Hypothalamus (tissue), 51 donors: ENCODE measurements at regions not wholly inside any gene's neighbourhood (a gene's known extent, or its start where the extent isn't known, plus 50 kb on each side); places are given as distances from the start of the nearest gene placed in this dataset.

Source experiments
- DNase-seq, 51 donors: peaks; one replicate each; lab custom pipeline; 2025; lab: John Stamatoyannopoulos, UW

GRCh38 chr18:55121397-55122170 is 162.3 kb upstream of the CCDC68 start:
- no peak for DNase-seq

GRCh38 chr18:55120896-55121295 is 161.6 kb upstream of the CCDC68 start:
- DNase-seq = no peak

GRCh38 chr18:55119434-55119833 is 160.2 kb upstream of the CCDC68 start:
- no peak for DNase-seq

GRCh38 chr18:55119016-55119415 is 159.8 kb upstream of the CCDC68 start:
- DNase-seq = no peak

DNA sequence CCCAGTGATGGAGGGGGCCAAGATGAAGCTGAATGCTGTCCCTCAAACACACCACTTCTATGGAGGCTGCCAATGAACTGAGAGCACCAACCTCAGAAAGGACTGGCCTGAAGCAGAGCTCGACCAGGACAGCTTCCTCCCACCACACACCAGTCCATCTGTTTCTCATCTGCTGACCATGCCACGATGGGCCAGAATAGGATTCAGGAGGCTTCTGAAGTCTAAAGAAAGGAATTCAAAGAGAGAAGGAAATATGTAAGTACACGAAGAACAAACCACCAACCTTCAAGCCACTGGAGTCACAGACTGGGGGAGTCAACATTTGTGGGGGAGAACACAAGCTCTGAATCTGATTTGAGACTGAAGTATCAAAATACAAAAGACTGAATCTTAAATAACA is 157.6 kb upstream of the CCDC68 start:
- no peak for DNase-seq

DNA sequence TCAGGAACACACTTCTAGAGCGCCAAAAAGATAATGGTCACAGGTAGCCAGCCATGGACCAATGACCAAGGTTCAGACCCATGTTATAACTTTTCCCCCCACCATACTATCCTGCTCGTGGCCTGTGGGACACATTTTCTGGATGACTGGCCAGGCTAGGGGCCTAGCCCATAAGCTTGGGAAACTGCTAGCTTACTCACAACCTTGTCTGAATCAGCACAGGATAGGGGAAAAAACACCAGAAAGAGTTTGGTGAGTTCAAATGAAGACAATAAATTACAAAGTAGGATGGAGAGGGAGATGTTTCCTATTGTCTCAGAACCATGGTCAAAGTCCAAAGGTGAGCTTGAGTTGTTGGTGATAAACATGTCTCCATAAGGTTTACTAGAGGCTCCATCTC is 156.3 kb upstream of the CCDC68 start:
- no peak for DNase-seq

DNA sequence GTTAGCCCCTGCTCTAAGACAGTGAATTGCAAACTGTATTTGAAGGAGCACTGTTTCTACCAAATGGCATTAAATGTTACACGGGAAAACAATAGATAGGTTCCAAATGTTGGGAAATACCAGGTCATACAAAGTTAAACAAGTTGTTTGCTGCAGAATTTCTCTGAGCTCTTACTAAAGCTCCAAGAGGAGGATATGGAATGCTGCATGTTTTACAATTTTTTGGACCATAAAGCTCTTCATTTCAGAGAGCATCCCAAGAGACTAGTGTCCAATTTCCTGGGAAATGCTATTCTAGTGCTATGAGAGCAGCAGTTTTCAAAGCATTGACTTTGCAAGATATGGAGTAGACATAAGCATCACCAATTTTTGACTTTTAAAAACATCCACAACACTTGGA is 155.6 kb upstream of the CCDC68 start:
- DNase-seq = no peak

DNA sequence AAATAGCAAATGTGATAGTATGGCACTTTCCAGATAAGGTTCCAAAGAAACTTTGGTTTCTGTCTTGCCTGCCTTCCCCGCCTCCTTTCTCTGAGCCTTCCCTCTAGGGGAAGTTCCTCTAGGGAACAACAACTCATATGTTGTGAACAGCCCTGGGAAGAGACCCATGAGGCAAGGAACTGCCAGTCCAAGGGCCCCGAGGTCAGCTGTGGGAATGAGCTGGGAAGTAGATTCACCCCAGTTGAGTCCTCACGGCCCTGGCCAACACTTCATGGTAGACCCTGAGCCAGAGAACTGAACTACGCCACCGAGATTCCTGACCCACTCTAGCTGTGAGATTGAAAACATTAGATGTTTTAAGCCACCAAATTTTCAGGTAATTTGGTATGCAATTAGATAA is 154.5 kb upstream of the CCDC68 start:
- no peak for DNase-seq

- DNase-seq = no peak
These were observed 152.0 kb upstream of the CCDC68 start for GRCh38 chr18:55111271-55111670.

GRCh38 chr18:55110436-55110835 is 151.2 kb upstream of the CCDC68 start:
- no peak for DNase-seq

GRCh38 chr18:55109818-55110414 is 150.7 kb upstream of the CCDC68 start:
- no peak for DNase-seq

- no peak for DNase-seq
These were observed 147.6 kb upstream of the CCDC68 start for GRCh38 chr18:55106906-55107305.

DNA sequence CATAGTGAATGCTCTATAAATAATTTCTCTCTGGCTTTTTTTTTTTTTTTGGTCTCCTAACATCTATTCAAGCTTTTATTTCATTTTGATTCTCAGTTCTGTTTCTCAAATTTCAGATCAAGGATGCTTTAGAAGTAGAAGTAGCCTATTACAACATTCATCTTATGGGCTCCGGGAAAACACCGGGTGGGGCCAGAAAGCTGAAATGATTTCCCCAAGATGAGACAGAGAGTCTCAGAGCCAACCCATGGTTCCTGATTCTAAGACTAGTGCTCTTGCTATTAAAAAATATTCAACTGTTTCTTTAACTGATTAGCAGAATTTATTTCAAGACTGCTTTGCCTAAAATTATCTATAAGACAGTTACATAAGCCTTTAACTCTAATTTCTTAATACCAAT is 147.2 kb upstream of the CCDC68 start:
- no peak for DNase-seq

DNA sequence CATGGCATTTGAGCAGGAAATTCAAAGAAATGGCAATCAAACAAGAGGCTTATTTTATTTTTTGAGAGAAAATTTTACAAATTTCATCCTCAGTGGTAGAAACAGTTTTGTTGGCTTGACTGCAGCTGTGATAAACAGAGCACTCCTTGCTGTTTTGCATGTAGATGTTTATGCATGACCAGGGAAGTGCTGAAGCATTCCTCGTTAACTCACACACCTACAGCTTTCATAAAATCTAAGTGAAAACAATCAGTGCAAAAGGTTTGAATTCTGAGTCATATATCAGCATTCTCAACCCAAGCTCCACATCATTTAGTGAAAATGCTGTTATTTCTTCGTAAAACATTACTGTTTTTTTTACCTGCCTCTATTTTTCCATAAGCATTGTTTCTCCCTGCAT is 146.6 kb upstream of the CCDC68 start:
- DNase-seq = no peak

DNA sequence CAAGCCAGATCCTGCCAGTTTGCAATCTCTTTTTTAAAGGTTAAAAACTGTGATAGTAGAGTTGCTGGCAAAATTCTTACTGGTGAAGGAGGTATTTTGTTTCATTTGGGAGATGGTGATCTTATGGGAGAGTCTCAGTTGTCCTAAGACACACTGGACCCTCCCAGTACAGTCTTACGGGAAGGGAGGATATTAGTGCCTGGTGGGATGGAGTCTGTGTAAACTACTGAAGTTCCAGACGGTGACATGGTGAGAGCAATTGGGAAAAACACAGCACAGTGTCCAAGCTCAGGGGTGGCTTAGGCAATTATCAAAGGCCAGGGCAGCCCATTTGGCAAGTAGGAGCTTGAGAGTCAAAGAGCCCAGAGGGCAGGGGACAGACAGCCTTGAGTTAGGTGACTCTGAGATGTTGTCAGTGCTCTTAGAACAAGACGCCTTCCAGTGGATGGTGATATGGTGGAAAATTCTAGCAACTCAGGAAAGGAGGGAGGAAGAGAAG is 143.7 kb upstream of the CCDC68 start:
- DNase-seq = no peak

DNA sequence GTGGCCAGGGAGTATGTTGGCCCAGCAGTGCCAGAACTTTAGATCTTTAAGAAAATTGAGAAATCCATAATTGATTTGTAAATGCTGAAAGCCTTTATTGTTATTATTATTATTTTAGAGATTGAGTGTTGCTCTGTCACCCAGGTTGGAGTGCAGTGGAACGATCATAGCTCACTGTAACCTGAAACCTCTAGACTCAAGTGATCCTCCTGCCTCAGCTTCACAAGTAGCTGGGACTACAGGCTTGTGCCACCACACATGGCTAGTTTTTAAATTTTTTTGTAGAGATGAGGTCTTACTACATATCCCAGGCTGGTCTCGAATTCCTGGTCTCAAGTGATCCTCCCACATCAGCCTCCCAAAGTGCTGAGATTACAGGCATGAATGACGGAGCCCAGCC is 143.2 kb upstream of the CCDC68 start:
- DNase-seq = no peak

DNA sequence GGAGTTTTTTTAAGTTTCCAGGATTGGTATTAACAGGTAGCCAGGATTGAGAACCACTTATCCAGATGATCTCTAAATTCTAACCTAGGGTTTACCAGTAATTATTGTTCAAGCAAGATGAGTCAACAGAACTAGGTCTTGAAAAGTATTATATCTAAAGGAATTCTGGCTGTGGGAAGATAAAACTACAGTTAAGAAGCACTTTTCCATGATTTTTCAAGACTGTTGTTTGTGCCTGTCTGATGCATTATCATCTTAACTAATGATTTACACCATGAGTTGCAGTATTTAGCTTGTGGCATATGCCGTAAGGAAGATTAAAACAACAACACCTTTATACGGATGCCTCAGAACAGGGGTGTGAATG is 142.2 kb upstream of the CCDC68 start:
- DNase-seq = no peak

- no peak for DNase-seq
These were observed 141.7 kb upstream of the CCDC68 start for GRCh38 chr18:55100817-55101457.

GRCh38 chr18:55097456-55098170 is 138.4 kb upstream of the CCDC68 start:
- DNase-seq = no peak

GRCh38 chr18:55096263-55096951 is 137.1 kb upstream of the CCDC68 start:
- DNase-seq = peak in 30 of 51 donors; percentile 1 to 65 (median 19)

DNA sequence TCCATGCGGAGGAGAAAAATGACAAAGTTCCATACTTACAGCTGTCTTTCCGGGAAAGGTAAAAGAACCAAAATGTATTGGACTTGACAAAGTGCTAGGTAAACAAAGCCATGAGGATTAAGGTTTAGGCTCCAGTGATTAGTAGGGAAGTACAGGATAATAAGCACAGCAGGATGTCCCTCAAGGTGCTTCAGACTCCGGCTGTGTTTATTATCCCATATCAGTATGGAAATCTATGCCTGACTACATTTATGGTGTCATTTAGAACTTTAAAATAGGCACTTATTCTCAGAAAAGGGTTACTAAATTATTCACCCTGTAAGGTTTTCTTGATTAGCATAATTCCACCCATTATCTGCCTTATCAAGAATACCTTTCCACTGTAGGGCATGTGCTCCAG is 136.3 kb upstream of the CCDC68 start:
- no peak for DNase-seq
